ENCODE measurements at regions not wholly inside any gene's neighbourhood (a gene's known extent, or its start where the extent isn't known, plus 50 kb on each side); places are given as distances from the start of the nearest gene placed in this dataset.
A peak's percentile ranks its signal among the peaks of the same experiment; 100 is the strongest.

GRCh38 chr15:27702581-27702980, 396.5 kb downstream of the OCA2 start:
- no peak for DNase-seq

GRCh38 chr15:27701956-27702355, 397.2 kb downstream of the OCA2 start:
- DNase-seq: no peak

- no peak for DNase-seq
Observed at GRCh38 chr15:27701014-27701413, 398.1 kb downstream of the OCA2 start.

- no peak for DNase-seq
Observed at GRCh38 chr15:27699699-27700098, 399.4 kb downstream of the OCA2 start.

GRCh38 chr15:27696530-27696929, 402.6 kb downstream of the OCA2 start:
- no peak for DNase-seq

- DNase-seq: no peak
Observed at GRCh38 chr15:27695726-27696125, 403.4 kb downstream of the OCA2 start.

GRCh38 chr15:27694506-27695087, 404.5 kb downstream of the OCA2 start:
- DNase-seq: no peak

- DNase-seq: no peak
Observed at GRCh38 chr15:27693280-27693679, 405.8 kb downstream of the OCA2 start.

GRCh38 chr15:27692438-27692837, 406.7 kb downstream of the OCA2 start:
- DNase-seq: no peak

- no peak for DNase-seq
Observed at GRCh38 chr15:27690290-27690689, 408.8 kb downstream of the OCA2 start.

GRCh38 chr15:27686971-27687370, 412.1 kb downstream of the OCA2 start:
- DNase-seq: no peak

- DNase-seq: no peak
Observed at GRCh38 chr15:27686369-27686768, 412.7 kb downstream of the OCA2 start.

GRCh38 chr15:27685644-27686043, 413.5 kb downstream of the OCA2 start:
- no peak for DNase-seq

GRCh38 chr15:27683121-27683520, 416.0 kb downstream of the OCA2 start:
- DNase-seq: no peak

- no peak for DNase-seq
Observed at GRCh38 chr15:27681038-27681437, 418.1 kb downstream of the OCA2 start.

- peak; percentile 78 for DNase-seq
Observed at GRCh38 chr15:27679731-27680471, 419.2 kb downstream of the OCA2 start.

GRCh38 chr15:27679203-27679602, 419.9 kb downstream of the OCA2 start:
- peak; percentile 34 for DNase-seq

- DNase-seq: no peak
Observed at GRCh38 chr15:27677951-27678350, 421.2 kb downstream of the OCA2 start.

- DNase-seq: no peak
Observed at GRCh38 chr15:27676647-27677046, 422.5 kb downstream of the OCA2 start.

- no peak for DNase-seq
Observed at GRCh38 chr15:27675571-27675970, 423.5 kb downstream of the OCA2 start.

- DNase-seq: no peak
Observed at GRCh38 chr15:27674826-27675225, 424.3 kb downstream of the OCA2 start.

- no peak for DNase-seq
Observed at GRCh38 chr15:27673766-27674445, 425.2 kb downstream of the OCA2 start.

GRCh38 chr15:27672537-27672936, 426.6 kb downstream of the OCA2 start:
- no peak for DNase-seq

- DNase-seq: no peak
Observed at GRCh38 chr15:27671819-27672437, 427.2 kb downstream of the OCA2 start.
